ENCODE measurements at regions not wholly inside any gene's neighbourhood (a gene's known extent, or its start where the extent isn't known, plus 50 kb on each side); places are given as distances from the start of the nearest gene placed in this dataset.
"Not testable (repeated sequence)": the region's sequence is repeated elsewhere in the genome, so short reads cannot be mapped to it uniquely, and the experiment has no call there.

DNA sequence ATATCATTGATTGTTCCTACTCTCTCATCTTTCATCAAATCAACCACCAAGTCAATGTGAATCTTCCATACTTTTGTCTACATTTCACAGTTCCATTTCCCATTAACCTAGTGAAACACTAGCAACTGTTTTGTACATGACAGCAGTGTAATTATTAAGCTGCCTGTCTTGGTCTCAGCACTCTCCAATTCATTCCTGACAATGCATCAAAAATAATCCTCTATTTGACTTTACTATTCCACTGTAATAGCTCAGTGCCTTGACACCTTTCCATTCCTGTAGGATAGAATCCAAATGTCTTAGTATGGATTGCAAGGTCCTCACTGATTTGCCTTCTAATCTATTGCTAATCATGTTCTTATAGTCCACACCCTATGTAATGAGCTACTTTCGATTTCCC is 2405.8 kb downstream of the PCDH7 start:
- no peak for DNase-seq (ENCODE audit: extremely low read depth, low read depth)
- TF ChIP-seq, protein P1, sequence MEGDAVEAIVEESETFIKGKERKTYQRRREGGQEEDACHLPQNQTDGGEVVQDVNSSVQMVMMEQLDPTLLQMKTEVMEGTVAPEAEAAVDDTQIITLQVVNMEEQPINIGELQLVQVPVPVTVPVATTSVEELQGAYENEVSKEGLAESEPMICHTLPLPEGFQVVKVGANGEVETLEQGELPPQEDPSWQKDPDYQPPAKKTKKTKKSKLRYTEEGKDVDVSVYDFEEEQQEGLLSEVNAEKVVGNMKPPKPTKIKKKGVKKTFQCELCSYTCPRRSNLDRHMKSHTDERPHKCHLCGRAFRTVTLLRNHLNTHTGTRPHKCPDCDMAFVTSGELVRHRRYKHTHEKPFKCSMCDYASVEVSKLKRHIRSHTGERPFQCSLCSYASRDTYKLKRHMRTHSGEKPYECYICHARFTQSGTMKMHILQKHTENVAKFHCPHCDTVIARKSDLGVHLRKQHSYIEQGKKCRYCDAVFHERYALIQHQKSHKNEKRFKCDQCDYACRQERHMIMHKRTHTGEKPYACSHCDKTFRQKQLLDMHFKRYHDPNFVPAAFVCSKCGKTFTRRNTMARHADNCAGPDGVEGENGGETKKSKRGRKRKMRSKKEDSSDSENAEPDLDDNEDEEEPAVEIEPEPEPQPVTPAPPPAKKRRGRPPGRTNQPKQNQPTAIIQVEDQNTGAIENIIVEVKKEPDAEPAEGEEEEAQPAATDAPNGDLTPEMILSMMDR (IDR thresholded peaks at IDR 0.05; ENCODE audit: low read depth, low read length), result no peak

DNA sequence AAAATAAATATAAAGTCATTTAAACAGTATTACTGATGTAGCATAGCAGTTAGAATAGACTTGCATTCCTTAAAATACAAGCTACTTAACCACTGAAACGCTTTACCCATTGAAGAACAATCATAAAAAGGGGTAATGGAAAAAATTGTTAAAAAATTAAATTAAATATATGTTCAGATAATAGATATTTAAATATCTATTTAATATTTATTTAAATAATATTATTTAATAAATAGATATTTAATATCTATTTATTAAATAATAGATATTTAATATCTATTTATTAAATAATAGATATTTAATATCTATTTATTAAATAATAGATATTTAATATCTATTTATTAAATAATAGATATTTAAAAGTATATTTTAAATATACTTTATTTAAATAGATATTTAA is 2410.5 kb downstream of the PCDH7 start:
- DNase-seq (ENCODE audit: extremely low read depth, low read depth), result not testable (repeated sequence)

DNA sequence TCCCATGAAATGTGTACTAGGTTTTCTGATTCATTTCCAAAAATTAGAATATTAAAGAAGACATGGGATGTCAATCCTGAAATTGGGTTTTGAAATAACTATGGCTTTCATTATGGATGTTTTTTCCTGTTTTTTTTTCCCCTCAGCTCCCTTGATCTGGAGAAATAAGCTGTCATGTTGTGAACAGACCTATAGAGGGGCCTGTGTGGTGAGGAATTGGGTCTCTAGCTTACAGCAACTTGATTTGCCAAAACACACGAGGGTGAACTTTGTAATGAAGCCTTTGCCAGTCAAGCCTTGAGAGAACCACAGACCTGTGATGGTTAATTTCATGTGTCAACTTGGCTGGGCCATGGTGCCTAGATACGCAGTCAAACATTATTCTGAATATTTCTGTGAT is 2413.6 kb downstream of the PCDH7 start:
- DNase-seq (ENCODE audit: extremely low read depth, low read depth), result no peak
- TF ChIP-seq, protein P1 (IDR thresholded peaks at IDR 0.05; ENCODE audit: low read depth, low read length), result no peak

DNA sequence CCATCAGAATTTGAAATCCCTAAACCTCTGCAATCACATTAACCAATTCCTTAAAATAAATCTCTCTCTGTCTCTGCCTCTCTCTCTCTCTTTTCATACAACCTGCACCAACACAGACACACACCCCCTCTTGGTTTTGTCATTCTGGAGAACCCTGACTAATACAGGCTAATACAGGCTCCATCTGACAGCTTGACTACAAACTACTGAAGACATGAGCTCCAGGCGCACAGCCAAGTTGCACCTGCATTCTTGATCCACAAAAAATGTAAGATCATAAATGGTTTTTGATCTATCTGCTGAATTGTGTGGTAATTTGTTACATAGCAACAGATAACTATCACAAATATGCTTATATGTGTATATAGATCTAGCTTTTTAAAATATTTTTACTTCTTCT is 2414.2 kb downstream of the PCDH7 start:
- no peak for DNase-seq (ENCODE audit: extremely low read depth, low read depth)
- TF ChIP-seq, protein P1 (IDR thresholded peaks at IDR 0.05; ENCODE audit: low read depth, low read length), result no peak

DNA sequence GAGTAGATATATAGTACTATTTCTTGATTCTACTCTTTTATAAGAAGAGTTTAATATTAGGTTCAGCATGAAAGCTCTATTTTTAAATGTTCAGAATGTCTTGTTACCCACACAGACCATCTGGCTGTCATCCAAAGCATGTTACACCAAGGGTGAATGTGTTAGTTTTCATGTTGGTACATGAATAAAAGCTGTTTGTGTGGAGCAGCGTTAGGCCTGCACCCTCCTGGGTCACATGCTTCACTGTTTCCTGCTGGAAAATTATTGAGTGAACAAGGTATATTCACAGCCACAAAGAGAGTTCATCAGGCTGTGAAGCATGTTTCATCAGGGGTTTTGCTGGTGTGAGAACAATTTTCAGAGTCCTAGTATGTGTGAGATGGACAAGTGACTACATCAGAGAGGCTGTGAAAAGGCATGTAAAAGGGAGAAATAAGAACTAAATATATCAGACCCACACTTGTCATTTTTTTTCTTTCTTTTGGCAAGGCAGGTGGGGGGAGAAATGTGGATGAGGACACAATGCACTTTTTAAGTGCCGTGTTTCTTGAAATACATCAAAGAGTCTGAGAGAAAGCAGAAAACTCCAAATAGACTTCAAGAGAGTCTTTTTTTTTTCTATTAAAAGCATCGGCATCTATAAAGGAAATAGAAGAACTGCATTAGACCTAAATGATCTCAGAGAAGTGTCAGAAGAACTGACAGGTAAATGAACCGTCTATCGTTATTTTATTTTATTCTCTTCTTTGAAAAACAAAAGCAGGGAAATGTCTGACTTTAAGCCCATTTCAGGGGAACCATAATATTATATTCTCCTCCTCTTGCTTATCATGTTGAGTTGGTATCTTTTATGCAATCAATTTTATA is 2429.7 kb downstream of the PCDH7 start:
- TF ChIP-seq, protein P1 (IDR thresholded peaks at IDR 0.05; ENCODE audit: low read depth, low read length), result no peak
- DNase-seq (ENCODE audit: extremely low read depth, low read depth), result no peak

DNA sequence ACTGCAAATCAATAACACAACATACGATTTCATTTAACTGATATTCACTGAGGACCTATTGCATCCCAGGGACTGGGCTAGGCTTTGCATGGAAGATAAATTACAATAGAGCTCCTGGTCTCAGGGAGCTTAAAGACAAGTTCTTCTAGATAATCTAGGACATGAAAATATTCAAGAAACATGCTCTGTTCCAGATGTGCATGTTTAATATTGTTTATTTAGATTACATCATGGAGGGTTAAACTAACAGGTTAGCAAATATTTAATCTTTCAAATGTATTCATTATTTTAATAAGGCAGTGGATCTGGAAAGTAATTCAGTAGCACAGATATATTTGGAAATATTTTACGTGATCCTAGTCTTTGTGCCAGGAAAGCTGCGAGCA is 2430.3 kb downstream of the PCDH7 start:
- TF ChIP-seq, protein P1 (IDR thresholded peaks at IDR 0.05; ENCODE audit: low read depth, low read length), result no peak

DNA sequence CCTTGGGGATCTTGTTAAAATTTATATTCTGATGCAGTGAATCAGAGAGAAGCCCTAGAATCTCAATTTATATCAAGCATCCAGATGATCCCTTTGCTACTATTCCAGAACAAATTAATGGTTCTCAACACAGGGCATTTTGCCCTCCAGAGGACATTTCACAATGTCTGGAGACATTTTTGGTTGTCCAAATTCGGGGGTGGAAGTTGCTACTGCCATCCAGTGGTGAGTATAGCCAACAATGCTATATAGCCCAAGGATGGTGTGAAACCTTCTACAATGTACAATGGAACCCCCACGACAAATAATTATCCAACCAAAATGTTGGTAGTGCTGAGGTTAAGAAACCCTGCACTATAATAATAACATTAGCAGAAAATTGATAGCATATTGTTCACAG is 2440.0 kb downstream of the PCDH7 start:
- TF ChIP-seq, protein P1 (IDR thresholded peaks at IDR 0.05; ENCODE audit: low read depth, low read length), result peak; percentile 77
- peak; percentile 5 for DNase-seq (ENCODE audit: extremely low read depth, low read depth)

More for the DNA sequence above, 2430.3 kb downstream of the PCDH7 start:
- DNase-seq (ENCODE audit: extremely low read depth, low read depth), result no peak

DNA sequence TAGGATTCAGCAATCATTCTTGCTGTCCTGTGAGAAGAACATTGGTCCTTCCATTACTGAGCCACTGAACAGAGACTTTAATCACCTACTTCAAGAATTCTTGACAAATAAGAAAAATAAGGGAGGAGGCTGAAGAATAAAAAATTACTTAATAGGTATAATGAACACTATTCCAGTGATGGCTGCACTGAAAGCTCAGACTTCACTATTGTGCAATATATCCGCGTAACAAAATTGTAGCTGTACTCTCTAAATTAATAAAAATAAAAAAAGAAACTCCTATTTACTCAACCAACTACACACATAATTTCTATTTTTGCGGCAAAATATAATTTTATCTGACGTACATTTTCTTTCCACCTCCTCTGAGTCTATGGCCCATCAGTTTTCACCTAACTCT is 2441.0 kb downstream of the PCDH7 start:
- no peak for DNase-seq (ENCODE audit: extremely low read depth, low read depth)
- TF ChIP-seq, protein P1 (IDR thresholded peaks at IDR 0.05; ENCODE audit: low read depth, low read length), result no peak
